ENCODE measurements at regions not wholly inside any gene's neighbourhood (a gene's known extent, or its start where the extent isn't known, plus 50 kb on each side); places are given as distances from the start of the nearest gene placed in this dataset.

DNA sequence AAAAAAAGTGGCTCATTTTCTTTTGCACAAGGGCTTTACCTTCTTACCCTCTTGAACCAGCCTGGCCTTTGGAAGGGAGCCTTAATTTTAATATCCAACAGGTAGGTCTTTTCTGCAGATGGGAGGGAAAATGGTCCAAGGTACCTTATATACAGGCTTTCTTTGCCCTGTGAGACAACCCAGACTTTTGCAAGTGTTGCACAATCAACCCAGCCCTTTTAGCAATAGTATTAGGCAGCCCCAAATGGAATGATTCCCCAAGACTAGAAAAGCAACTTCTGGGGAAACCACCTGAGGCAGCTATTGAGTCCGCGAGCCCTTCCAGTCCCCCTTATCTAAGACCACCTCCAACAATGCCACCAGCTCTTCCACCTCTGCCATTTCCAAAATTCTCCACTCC is 1138.3 kb downstream of the XPNPEP1 start:
- no peak overlapping the region for H3K4me3 ChIP-seq (ENCODE audit: low read depth, low read length)
- H3K36me3 ChIP-seq (ENCODE audit: insufficient read depth): no peaks in the 10 kb centered on the region
- DNase-seq (ENCODE audit: extremely low spot score): no peak
- H3K27ac ChIP-seq (ENCODE audit: low read depth): no peak overlapping the region
- H3K4me1 ChIP-seq (ENCODE audit: insufficient read depth): no peaks in the 10 kb centered on the region
- WGBS: 79% methylated on average over 2 of the region's 2 CpGs

DNA sequence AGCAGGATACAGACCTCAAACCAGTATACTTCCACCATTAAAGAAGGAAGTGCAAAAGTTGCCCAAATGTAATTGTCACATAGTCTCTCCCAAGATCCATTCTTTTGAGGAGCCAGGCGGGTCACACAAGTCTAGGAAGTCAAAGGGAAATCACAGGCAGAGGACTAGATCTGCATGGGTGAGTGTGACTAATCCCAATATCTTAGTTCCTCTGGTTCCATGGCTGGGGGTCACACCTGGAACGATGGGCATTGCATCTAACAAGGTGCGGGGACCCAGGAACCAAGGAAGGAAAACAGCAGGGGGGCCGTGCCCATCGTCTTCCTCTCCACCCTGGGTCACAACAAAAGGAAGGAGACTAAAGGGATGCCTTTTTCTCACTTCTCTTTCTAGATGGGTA is 1138.8 kb downstream of the XPNPEP1 start:
- no peak overlapping the region for H3K27ac ChIP-seq (ENCODE audit: low read depth)
- H3K36me3 ChIP-seq (ENCODE audit: insufficient read depth): no peaks in the 10 kb centered on the region
- H3K4me3 ChIP-seq (ENCODE audit: low read depth, low read length): no peak overlapping the region
- H3K4me1 ChIP-seq (ENCODE audit: insufficient read depth): no peaks in the 10 kb centered on the region
- no peak for DNase-seq (ENCODE audit: extremely low spot score)
- WGBS: 94% methylated on average over 5 of the region's 5 CpGs

DNA sequence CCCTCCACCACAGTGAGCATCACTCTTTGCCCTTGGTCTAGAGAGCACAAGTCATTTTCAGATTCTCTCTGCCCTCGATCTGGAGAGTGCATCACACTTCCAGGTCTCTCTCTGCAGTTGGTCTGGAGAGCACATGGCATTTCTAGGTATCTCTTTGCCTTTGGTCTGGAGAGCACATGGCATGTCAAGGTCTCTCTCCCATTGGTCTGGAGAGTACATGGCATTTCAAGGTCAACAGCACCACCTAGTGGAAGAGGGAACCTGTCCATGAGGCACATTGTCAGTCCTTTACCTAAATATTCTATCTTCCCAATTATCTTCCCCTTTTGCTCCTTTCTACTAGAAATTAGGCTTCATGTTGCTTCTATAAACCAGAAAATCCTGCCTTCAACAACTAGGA is 1139.4 kb downstream of the XPNPEP1 start:
- WGBS: 84% methylated on average over 1 of the region's 1 CpG
- H3K4me3 ChIP-seq (ENCODE audit: low read depth, low read length): no peak overlapping the region
- no peak for DNase-seq (ENCODE audit: extremely low spot score)
- no peak overlapping the region for H3K27ac ChIP-seq (ENCODE audit: low read depth)
- H3K4me1 ChIP-seq (ENCODE audit: insufficient read depth): no peaks in the 10 kb centered on the region
- no peaks in the 10 kb centered on the region for H3K36me3 ChIP-seq (ENCODE audit: insufficient read depth)

DNA sequence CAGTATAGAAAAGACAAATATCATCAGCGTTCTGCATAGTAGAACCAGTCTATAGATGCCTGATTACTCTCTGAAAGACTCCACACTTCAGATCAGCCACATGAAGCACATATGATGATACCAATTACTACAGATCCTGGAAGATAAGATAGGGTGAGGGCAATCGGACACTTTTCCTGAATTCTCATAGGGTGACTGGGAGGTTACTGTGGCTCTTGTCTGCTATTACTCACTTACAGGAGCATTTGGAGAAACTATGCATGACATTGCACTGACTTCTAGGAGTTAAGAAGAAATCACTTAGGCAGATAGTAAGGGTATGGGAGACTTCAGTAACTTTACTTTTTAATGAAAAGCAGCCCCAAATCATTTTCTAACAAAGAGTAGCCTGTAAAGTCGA is 1140.9 kb downstream of the XPNPEP1 start:
- Histone ChIP-seq H3K4me1 (ENCODE audit: insufficient read depth) (no peaks in the 10 kb centered on the region), H3K27ac (ENCODE audit: low read depth) (no peak overlapping the region), H3K4me3 (ENCODE audit: low read depth, low read length) (no peak overlapping the region), H3K36me3 (ENCODE audit: insufficient read depth) (no peaks in the 10 kb centered on the region)
- WGBS: 62% methylated on average over 3 of the region's 3 CpGs
- DNase-seq (ENCODE audit: extremely low spot score): no peak

DNA sequence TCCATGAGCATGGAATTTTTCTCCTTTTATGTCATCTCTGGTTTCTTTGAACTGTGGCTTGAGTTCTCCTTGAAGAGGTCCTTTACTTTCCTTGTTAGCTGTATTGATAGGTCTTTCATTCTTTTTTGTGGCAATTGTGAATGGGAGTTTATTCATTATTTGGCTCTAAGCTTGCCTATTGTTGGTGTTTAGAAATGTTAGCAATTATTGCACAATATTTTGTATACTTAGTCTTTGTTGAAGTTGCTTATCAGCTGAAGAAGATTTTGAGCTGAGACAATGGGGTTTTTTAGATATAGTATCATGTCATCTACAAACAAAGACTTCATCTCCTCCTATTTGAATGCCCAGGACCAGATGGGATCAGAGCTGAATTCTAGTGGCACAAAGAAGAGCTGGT is 1143.8 kb downstream of the XPNPEP1 start:
- Histone ChIP-seq H3K27ac (ENCODE audit: low read depth) (no peak overlapping the region), H3K4me3 (ENCODE audit: low read depth, low read length) (no peak overlapping the region), H3K4me1 (ENCODE audit: insufficient read depth) (no peaks in the 10 kb centered on the region), H3K36me3 (ENCODE audit: insufficient read depth) (no peaks in the 10 kb centered on the region)
- no peak for DNase-seq (ENCODE audit: extremely low spot score)

DNA sequence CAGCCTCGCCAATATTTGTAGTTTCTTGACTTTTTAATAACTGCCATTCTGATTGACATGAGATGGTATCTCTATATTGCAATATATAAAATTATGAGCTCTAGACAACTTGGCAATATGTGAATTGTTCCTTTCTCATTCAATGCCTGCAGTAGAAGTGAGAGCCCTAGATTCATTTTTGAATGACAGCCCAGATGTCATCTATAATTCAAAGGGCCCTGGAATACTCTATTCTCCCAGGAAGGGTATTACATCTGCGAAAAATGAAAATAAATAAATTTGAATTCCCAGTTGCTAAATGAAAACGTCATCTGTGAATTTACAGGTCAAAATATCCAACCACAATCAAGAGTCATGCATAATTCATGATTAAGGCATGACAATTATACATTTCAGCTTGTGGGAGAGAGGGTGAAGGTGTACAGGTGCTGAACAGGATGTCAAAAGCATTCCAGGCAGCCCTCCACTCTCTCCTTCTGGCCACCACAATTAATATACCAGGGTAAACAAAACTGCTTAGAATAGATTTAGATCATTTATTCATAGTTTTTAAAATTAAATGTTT is 1147.3 kb downstream of the XPNPEP1 start:
- Histone ChIP-seq H3K4me1 (ENCODE audit: insufficient read depth) (no peaks in the 10 kb centered on the region), H3K4me3 (ENCODE audit: low read depth, low read length) (no peak overlapping the region), H3K36me3 (ENCODE audit: insufficient read depth) (no peaks in the 10 kb centered on the region), H3K27ac (ENCODE audit: low read depth) (no peak overlapping the region)
- 83% methylated on average over 3 of the region's 3 CpGs for WGBS
- no peak for DNase-seq (ENCODE audit: extremely low spot score)

DNA sequence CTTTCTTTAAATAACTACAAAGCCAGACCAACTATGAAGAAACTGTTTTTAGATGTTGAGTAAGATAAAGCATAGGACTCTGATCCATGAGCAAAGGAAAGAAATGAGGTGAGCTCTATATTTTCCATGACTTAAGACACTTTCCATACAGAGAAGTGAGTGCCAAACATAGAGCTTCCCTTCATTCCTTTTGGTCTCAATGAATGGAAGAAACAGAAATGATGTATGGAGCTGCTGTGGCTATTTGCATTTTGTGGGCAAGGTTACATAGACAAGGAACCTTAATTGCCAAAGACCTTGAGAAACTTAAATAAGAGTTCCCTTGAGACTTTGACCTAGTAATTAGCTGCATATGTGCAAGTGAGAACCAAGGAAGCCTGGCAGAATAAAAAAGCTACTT is 1152.2 kb downstream of the XPNPEP1 start:
- H3K36me3 ChIP-seq (ENCODE audit: insufficient read depth): no peaks in the 10 kb centered on the region
- H3K27ac ChIP-seq (ENCODE audit: low read depth): no peak overlapping the region
- no peak for DNase-seq (ENCODE audit: extremely low spot score)
- no peak overlapping the region for H3K4me3 ChIP-seq (ENCODE audit: low read depth, low read length)
- no peaks in the 10 kb centered on the region for H3K4me1 ChIP-seq (ENCODE audit: insufficient read depth)

DNA sequence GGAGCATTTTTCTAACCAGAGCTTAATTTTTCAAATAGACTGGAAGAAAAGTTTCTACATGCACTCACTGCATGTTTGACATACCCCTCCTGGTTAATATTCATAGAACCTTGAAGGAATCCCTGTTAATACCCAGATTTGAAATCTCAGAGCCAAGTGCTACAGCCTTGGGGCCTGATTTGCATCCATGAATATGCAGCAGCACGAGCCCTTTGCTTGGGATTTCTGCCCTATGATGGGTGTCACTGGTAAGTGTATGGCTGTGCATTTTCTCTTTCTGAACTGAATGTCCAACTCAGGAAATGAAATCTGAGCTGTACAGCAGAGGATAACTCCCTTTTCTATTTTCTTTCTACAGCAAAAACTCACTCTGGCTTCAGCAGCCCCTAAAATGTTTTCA is 1157.5 kb downstream of the XPNPEP1 start:
- 65% methylated on average over 1 of the region's 1 CpG for WGBS

DNA sequence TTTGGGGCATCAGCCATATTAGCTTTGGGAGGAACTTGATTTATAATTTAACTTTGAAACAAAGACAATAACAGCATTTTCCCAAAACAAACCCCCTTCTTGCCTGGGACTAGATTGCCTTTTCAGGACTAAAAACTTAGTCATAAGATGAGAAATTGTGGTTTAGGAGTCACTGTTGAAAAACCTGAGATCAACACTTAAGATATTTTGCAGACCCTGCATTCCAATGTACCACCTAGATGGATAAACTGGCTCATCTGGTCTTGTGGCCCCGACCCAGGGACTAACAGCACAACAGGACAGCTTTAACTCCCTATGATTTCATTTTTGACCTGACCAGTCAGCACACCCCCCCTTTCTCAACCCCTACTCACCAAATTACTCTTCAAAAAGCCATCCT is 1165.4 kb downstream of the XPNPEP1 start:
- 83% methylated on average over 1 of the region's 1 CpG for WGBS
- H3K27ac ChIP-seq (ENCODE audit: low read depth): no peak overlapping the region
- no peak for DNase-seq (ENCODE audit: extremely low spot score)
- H3K4me3 ChIP-seq (ENCODE audit: low read depth, low read length): no peak overlapping the region
- H3K36me3 ChIP-seq (ENCODE audit: insufficient read depth): no peaks in the 10 kb centered on the region
- no peaks in the 10 kb centered on the region for H3K4me1 ChIP-seq (ENCODE audit: insufficient read depth)

More for the DNA sequence above, 1157.5 kb downstream of the XPNPEP1 start:
- H3K36me3 ChIP-seq (ENCODE audit: insufficient read depth): no peaks in the 10 kb centered on the region
- no peaks in the 10 kb centered on the region for H3K4me1 ChIP-seq (ENCODE audit: insufficient read depth)
- no peak overlapping the region for H3K27ac ChIP-seq (ENCODE audit: low read depth)
- H3K4me3 ChIP-seq (ENCODE audit: low read depth, low read length): no peak overlapping the region
- no peak for DNase-seq (ENCODE audit: extremely low spot score)

DNA sequence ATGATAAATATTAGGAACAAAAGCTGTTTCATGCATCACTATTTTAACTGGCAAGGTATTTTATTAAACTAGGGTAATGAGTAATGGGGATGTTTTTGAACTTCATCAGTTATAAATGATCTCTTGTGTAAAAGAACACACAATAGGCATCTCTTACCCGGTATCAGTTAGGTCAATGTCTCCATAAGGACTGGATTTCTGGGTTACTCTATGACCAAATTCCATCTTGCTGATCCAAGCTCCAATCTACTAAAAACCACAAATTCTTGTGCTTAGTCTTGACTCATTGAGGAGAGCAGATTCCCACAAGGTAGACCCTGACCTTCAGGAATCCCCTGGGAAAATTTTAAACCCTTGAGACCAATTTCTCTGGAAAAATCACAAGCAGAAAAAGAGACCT is 1167.7 kb downstream of the XPNPEP1 start:
- no peak overlapping the region for H3K27ac ChIP-seq (ENCODE audit: low read depth)
- H3K4me3 ChIP-seq (ENCODE audit: low read depth, low read length): no peak overlapping the region
- WGBS: 94% methylated on average over 1 of the region's 1 CpG
- DNase-seq (ENCODE audit: extremely low spot score): no peak
- no peaks in the 10 kb centered on the region for H3K36me3 ChIP-seq (ENCODE audit: insufficient read depth)
- no peaks in the 10 kb centered on the region for H3K4me1 ChIP-seq (ENCODE audit: insufficient read depth)

DNA sequence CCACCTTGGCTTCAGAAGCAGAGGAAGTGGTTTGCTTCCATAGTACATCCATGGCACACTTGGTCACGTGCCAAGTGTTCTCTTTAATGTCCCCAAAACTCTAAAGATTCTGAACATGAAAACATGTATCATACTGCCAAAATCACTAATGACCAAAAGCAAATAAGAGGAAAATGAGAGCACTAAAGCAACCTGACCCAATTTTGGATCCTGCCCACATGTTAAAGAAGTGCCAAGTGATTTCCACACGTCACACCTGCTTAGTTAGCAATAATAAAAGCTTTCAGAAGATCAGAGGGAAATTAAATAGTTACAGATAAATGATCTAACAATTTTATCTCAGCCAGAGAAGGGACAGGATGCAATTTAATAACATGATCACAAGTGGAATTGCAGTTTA is 1170.0 kb downstream of the XPNPEP1 start:
- H3K4me3 ChIP-seq (ENCODE audit: low read depth, low read length): no peak overlapping the region
- H3K27ac ChIP-seq (ENCODE audit: low read depth): no peak overlapping the region
- no peaks in the 10 kb centered on the region for H3K36me3 ChIP-seq (ENCODE audit: insufficient read depth)
- H3K4me1 ChIP-seq (ENCODE audit: insufficient read depth): no peaks in the 10 kb centered on the region
- DNase-seq (ENCODE audit: extremely low spot score): no peak
- 72% methylated on average over 2 of the region's 2 CpGs for WGBS

DNA sequence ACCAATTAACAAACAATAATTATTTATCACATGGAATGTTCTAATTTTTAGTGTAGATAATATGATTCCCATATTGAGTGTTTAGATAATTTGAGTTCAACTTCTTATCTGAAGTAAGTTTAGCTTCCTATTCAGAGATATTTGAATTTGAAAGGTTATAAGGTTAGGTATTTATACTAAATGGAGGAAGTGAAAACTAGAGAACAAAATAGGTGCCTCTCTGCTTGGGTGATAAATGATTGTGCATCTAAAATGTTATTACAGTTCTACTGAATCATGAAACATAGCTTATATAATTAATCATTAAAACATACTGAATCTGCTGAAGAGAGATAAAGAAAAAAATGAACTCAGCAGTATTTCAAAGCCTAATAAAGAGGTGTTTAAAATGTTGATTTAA is 1174.3 kb downstream of the XPNPEP1 start:
- Histone ChIP-seq H3K4me1 (ENCODE audit: insufficient read depth) (no peaks in the 10 kb centered on the region), H3K27ac (ENCODE audit: low read depth) (no peak overlapping the region), H3K4me3 (ENCODE audit: low read depth, low read length) (no peak overlapping the region), H3K36me3 (ENCODE audit: insufficient read depth) (no peaks in the 10 kb centered on the region)
- no peak for DNase-seq (ENCODE audit: extremely low spot score)

DNA sequence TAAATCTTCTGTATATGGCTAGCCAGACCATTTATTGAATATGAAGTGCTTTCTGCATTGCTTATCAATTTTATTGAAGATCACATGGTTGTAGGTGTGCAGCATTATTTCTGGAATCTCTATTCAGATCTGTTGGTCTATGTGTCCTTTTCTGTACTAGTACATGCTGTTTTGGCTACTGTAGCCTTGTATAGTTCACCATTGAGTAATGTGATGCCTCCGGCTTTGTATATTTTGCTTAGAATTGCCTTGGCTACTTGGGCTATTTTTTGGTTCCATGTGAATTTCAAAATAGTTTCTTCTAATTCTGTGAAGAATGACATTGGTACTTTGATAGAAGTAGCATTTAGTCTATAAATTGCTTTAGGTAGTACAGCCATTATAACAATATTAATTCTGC is 1187.2 kb downstream of the XPNPEP1 start:
- 90% methylated on average over 1 of the region's 1 CpG for WGBS
- no peak for DNase-seq (ENCODE audit: extremely low spot score)
- no peaks in the 10 kb centered on the region for H3K4me1 ChIP-seq (ENCODE audit: insufficient read depth)
- no peaks in the 10 kb centered on the region for H3K36me3 ChIP-seq (ENCODE audit: insufficient read depth)
- H3K27ac ChIP-seq (ENCODE audit: low read depth): no peak overlapping the region
- no peak overlapping the region for H3K4me3 ChIP-seq (ENCODE audit: low read depth, low read length)

DNA sequence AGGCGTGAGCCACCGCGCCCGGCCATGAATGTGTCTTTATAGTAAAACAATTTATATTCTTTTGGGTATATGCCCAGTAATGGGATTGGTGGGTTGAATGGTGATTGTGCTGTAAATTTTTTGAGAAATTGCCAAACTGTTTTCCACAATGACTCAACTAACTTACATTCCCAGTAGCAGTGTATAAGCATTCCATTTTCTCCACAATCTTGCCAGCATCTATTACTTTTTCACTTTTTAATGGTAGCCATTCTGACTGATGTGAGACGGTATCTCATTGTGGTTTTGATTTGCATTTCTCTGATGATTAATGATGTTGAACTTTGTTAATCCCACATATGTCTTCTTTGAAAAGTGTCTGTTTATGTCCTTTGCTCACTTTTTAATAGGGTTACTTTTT is 1187.9 kb downstream of the XPNPEP1 start:
- no peak overlapping the region for H3K27ac ChIP-seq (ENCODE audit: low read depth)
- 81% methylated on average over 5 of the region's 5 CpGs for WGBS
- H3K36me3 ChIP-seq (ENCODE audit: insufficient read depth): no peaks in the 10 kb centered on the region
- DNase-seq (ENCODE audit: extremely low spot score): no peak
- H3K4me1 ChIP-seq (ENCODE audit: insufficient read depth): no peaks in the 10 kb centered on the region
- H3K4me3 ChIP-seq (ENCODE audit: low read depth, low read length): no peak overlapping the region

DNA sequence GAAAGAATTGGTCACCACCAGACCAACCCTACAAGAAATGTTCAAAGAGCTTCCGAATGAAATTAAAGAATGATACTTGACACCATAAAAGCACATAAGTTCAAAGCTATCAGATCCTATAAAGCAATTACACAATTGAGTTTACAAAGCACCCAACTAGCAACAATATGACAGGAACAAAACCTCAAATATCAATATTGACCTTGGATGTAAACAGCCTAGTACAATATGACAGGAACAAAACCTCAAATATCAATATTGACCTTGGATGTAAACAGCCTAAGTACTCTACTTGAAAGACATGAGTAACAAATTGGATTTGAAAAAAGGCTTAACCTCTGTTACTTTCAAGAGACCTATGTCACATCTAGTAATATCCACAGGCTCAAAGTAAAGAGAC is 1201.4 kb downstream of the XPNPEP1 start:
- H3K4me1 ChIP-seq (ENCODE audit: insufficient read depth): no peaks in the 10 kb centered on the region
- 66% methylated on average over 1 of the region's 1 CpG for WGBS
- DNase-seq (ENCODE audit: extremely low spot score): no peak
- H3K4me3 ChIP-seq (ENCODE audit: low read depth, low read length): no peak overlapping the region
- no peaks in the 10 kb centered on the region for H3K36me3 ChIP-seq (ENCODE audit: insufficient read depth)
- no peak overlapping the region for H3K27ac ChIP-seq (ENCODE audit: low read depth)

Data from urinary bladder (tissue), 3 donors.